HEK293 (cell line): ENCODE measurements at regions not wholly inside any gene's neighbourhood (a gene's known extent, or its start where the extent isn't known, plus 50 kb on each side); places are given as distances from the start of the nearest gene placed in this dataset.

ENCODE experiments used
- CTCF ChIA-PET: fragments of 350-600 bp; formaldehyde crosslinking; extraction: SDS; loops from one replicate; lab custom pipeline; 2021; ENCODE audit warnings: antibody characterized with exemption; lab: Yijun Ruan, JAX
- POLR2A ChIA-PET: fragments of 300-600 bp; formaldehyde crosslinking; extraction: SDS; loops from one replicate; lab custom pipeline; 2020; ENCODE audit warnings: antibody characterized with exemption, inconsistent platforms; lab: Yijun Ruan, JAX
- H3K27ac ChIP-seq: fragments of 200-500 bp; sonication (Bioruptor generic); 2 replicates; pipeline ENCODE4 v1.5.1; 2014; ENCODE audit warnings: low read depth, low read length, control low read depth, inconsistent platforms; ENCODE audit errors: extremely low read depth
- H3K36me3 ChIP-seq, 2 experiments: fragments of 200-500 bp in 1 of 2; sonication (Bioruptor generic) in 1 of 2; 1 replicate in 1 of 2; 2 replicates in 1 of 2; pipeline ENCODE4 v1.5.1; 2014 to 2017; ENCODE audit warnings: inconsistent platforms in 2 of 2, low read length in 2 of 2; ENCODE audit not compliant: control insufficient read depth in 2 of 2, insufficient read depth in 1 of 2
- H3K4me1 ChIP-seq: fragments of 200-500 bp; sonication (Bioruptor generic); 2 replicates; pipeline ENCODE4 v1.5.1; 2014; ENCODE audit warnings: mild to moderate bottlenecking, low read length, inconsistent platforms; ENCODE audit not compliant: control insufficient read depth, insufficient read depth
- H3K4me3 ChIP-seq: 2 replicates; pipeline ENCODE4 v1.5.1; 2011; ENCODE audit warnings: low read depth, mild to moderate bottlenecking, control low read depth, low read length, moderate library complexity
- H3K9me3 ChIP-seq: fragments of 200-500 bp; sonication (Bioruptor generic); 2 replicates; pipeline ENCODE4 v1.5.1; 2014; ENCODE audit warnings: low read depth, low read length, inconsistent platforms; ENCODE audit not compliant: control insufficient read depth, insufficient read depth
- GLIS2 ChIP-seq: fragments of 450-650 bp; formaldehyde crosslinking; IDR thresholded peaks from 2 replicates; pipeline ENCODE4 v1.5.1; 2016; ENCODE audit warnings: missing biosample characterization, missing genetic modification characterization
- HOXD13 ChIP-seq: sonication (generic); formaldehyde crosslinking; IDR thresholded peaks from 2 replicates; pipeline ENCODE4 v1.8.0; 2022; ENCODE audit warnings: missing genetic modification reagents, borderline replicate concordance
- PATZ1 ChIP-seq: fragments of 450-650 bp; formaldehyde crosslinking; IDR thresholded peaks from 2 replicates; pipeline ENCODE4 v1.5.1; 2016; ENCODE audit warnings: missing biosample characterization, missing genetic modification characterization
- SCRT1 ChIP-seq: fragments of 450-650 bp; formaldehyde crosslinking; IDR thresholded peaks from 2 replicates; pipeline ENCODE4 v1.5.1; 2016; ENCODE audit warnings: missing biosample characterization, missing genetic modification characterization, borderline replicate concordance
- ZBTB48 ChIP-seq: fragments of 450-650 bp; formaldehyde crosslinking; IDR thresholded peaks from 2 replicates; pipeline ENCODE4 v1.5.1; 2016; ENCODE audit warnings: missing biosample characterization, missing genetic modification characterization
- ZNF24 ChIP-seq: fragments of 450-650 bp; formaldehyde crosslinking; IDR thresholded peaks from 2 replicates; pipeline ENCODE4 v1.5.1; 2016; ENCODE audit warnings: missing biosample characterization, missing genetic modification characterization
- ZNF366 ChIP-seq: fragments of 450-650 bp; formaldehyde crosslinking; conservative IDR thresholded peaks from 2 replicates; pipeline ENCODE4 v1.5.1; 2016; ENCODE audit warnings: missing biosample characterization, missing genetic modification characterization
- ZNF426 ChIP-seq: fragments of 450-650 bp; formaldehyde crosslinking; IDR thresholded peaks from 2 replicates; pipeline ENCODE4 v1.5.1; 2017; ENCODE audit warnings: missing biosample characterization, missing genetic modification characterization, mild to moderate bottlenecking, inconsistent platforms, moderate library complexity
- ZNF501 ChIP-seq: fragments of 450-650 bp; formaldehyde crosslinking; IDR thresholded peaks from 2 replicates; pipeline ENCODE4 v1.5.1; 2016; ENCODE audit warnings: missing biosample characterization, missing genetic modification characterization
- ZNF544 ChIP-seq: fragments of 450-650 bp; formaldehyde crosslinking; IDR thresholded peaks from 2 replicates; pipeline ENCODE4 v1.5.0; 2017; ENCODE audit warnings: missing biosample characterization, missing genetic modification characterization
- ZNF555 ChIP-seq: fragments of 450-650 bp; formaldehyde crosslinking; conservative IDR thresholded peaks from 2 replicates; pipeline ENCODE4 v1.5.1; 2017; ENCODE audit warnings: missing biosample characterization, mild to moderate bottlenecking, missing genetic modification characterization, inconsistent platforms
- ZNF560 ChIP-seq: fragments of 450-650 bp; formaldehyde crosslinking; IDR thresholded peaks from 2 replicates; pipeline ENCODE4 v1.5.1; 2017; ENCODE audit warnings: missing biosample characterization, missing genetic modification characterization, borderline replicate concordance
- ZNF654 ChIP-seq: fragments of 450-650 bp; formaldehyde crosslinking; IDR thresholded peaks from 2 replicates; pipeline ENCODE4 v1.5.1; 2016; ENCODE audit warnings: low read depth, missing biosample characterization, missing genetic modification characterization
- ZNF707 ChIP-seq: fragments of 450-650 bp; formaldehyde crosslinking; IDR thresholded peaks from 2 replicates; pipeline ENCODE4 v1.5.1; 2016; ENCODE audit warnings: missing biosample characterization, missing genetic modification characterization
- TF ChIP-seq, protein P1 (sequence below): fragments of 450-650 bp; formaldehyde crosslinking; IDR thresholded peaks from 2 replicates; pipeline ENCODE4 v1.5.1; 2016; ENCODE audit warnings: missing biosample characterization, missing genetic modification characterization, borderline replicate concordance

DNA sequence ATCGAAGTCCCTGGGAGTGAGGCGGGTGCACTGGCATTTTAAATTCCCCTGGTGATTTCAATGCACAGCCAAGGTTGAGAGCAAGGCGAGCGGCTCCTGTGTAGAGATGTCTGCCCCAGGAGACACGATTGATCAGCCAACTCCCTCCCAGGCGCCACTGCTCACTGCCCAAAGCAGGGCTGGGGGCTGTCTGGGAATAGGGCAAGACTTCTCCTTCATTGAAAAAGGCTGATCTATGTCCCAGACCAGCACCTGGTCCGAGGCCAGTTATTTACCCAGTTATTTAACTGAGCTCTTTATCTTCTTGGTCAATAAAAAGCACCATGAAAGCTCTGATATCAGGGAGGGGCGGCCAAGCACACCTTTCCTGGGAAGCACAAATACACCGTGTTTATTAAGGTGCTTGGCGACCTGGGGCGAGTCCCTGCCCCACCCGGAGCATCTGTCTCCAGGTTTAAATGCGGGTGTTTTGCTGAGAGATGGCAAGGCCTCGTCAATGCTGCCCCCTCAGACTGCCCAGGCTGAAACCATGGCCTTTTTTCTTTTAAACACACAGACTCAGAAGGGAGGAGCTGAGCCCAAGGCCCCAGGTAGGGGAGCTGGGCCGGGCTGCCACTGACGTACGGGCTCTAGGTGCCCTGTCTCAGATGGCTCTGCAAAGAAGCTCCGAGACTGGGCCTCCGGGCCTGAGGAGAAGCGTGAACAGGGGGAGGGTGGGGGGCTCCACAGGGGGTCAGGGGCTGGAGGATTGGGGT lies 73.9 kb upstream of the HPCAL1 start (continued):
- TF ChIP-seq, protein P1, sequence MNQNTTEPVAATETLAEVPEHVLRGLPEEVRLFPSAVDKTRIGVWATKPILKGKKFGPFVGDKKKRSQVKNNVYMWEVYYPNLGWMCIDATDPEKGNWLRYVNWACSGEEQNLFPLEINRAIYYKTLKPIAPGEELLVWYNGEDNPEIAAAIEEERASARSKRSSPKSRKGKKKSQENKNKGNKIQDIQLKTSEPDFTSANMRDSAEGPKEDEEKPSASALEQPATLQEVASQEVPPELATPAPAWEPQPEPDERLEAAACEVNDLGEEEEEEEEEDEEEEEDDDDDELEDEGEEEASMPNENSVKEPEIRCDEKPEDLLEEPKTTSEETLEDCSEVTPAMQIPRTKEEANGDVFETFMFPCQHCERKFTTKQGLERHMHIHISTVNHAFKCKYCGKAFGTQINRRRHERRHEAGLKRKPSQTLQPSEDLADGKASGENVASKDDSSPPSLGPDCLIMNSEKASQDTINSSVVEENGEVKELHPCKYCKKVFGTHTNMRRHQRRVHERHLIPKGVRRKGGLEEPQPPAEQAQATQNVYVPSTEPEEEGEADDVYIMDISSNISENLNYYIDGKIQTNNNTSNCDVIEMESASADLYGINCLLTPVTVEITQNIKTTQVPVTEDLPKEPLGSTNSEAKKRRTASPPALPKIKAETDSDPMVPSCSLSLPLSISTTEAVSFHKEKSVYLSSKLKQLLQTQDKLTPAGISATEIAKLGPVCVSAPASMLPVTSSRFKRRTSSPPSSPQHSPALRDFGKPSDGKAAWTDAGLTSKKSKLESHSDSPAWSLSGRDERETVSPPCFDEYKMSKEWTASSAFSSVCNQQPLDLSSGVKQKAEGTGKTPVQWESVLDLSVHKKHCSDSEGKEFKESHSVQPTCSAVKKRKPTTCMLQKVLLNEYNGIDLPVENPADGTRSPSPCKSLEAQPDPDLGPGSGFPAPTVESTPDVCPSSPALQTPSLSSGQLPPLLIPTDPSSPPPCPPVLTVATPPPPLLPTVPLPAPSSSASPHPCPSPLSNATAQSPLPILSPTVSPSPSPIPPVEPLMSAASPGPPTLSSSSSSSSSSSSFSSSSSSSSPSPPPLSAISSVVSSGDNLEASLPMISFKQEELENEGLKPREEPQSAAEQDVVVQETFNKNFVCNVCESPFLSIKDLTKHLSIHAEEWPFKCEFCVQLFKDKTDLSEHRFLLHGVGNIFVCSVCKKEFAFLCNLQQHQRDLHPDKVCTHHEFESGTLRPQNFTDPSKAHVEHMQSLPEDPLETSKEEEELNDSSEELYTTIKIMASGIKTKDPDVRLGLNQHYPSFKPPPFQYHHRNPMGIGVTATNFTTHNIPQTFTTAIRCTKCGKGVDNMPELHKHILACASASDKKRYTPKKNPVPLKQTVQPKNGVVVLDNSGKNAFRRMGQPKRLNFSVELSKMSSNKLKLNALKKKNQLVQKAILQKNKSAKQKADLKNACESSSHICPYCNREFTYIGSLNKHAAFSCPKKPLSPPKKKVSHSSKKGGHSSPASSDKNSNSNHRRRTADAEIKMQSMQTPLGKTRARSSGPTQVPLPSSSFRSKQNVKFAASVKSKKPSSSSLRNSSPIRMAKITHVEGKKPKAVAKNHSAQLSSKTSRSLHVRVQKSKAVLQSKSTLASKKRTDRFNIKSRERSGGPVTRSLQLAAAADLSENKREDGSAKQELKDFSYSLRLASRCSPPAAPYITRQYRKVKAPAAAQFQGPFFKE (tag by site-specific recombination): no peak
- TF ChIP-seq HOXD13 (CRISPR knock-in tag) (no peak), ZNF426 (tag by site-specific recombination) (no peak), ZNF544 (tag by site-specific recombination) (no peak)

- Histone ChIP-seq H3K4me3 (no peak overlapping the region), H3K36me3 (no peaks in the 10 kb centered on the region), H3K27ac (no peak overlapping the region), H3K4me1 (no peaks in the 10 kb centered on the region), H3K9me3 (no peaks in the 10 kb centered on the region)
- POLR2A ChIA-PET: no interaction called here
- CTCF ChIA-PET: interaction anchor here (0.6 to 0.9 kb wide), 2 partner anchors 8 to 1309 kb away, joined by 3 to 6 read pairs; no protein-coding TSS in a partner anchor
- TF ChIP-seq ZNF501 (tag by site-specific recombination): no peak
- TF ChIP-seq ZNF24 (tag by site-specific recombination): no peak
- TF ChIP-seq GLIS2 (tag by site-specific recombination): no peak
- no peak for TF ChIP-seq ZNF654
- no peak for TF ChIP-seq ZNF560 (tag by site-specific recombination)
- no peak for TF ChIP-seq ZNF366
- TF ChIP-seq ZNF707 (tag by site-specific recombination): no peak
- TF ChIP-seq PATZ1: no peak
- TF ChIP-seq ZBTB48 (tag by site-specific recombination): no peak
- TF ChIP-seq ZNF555 (tag by site-specific recombination): no peak
- no peak for TF ChIP-seq SCRT1 (tag by site-specific recombination)
These were observed 73.1 kb upstream of the HPCAL1 start for GRCh38 chr2:10229462-10230099.
